Mucosa of descending colon (tissue), 3 donors: ENCODE measurements at regions not wholly inside any gene's neighbourhood (a gene's known extent, or its start where the extent isn't known, plus 50 kb on each side); places are given as distances from the start of the nearest gene placed in this dataset.

Source experiments
- ATAC-seq: fragments of 200-7000 bp; cut with Tn5 transposase; one replicate; pipeline ENCODE4 v1.9.1; 2020; ENCODE audit warnings: mild to moderate bottlenecking, moderate library complexity
- DNase-seq, 3 donors: peaks; one replicate each; pipeline ENCODE4 v3.0.0-alpha.2; 2020
- H3K36me3 ChIP-seq: fragments of 200-600 bp; one replicate; pipeline ENCODE4 v1.8.0; 2021; ENCODE audit warnings: low read depth, mild to moderate bottlenecking
- H3K4me1 ChIP-seq: fragments of 200-600 bp; one replicate; pipeline ENCODE4 v1.8.0; 2021; ENCODE audit warnings: low read depth, mild to moderate bottlenecking
- H3K4me3 ChIP-seq: fragments of 200-600 bp; one replicate; pipeline ENCODE4 v1.8.0; 2021; ENCODE audit warnings: mild to moderate bottlenecking
- H3K9me3 ChIP-seq: fragments of 200-600 bp; one replicate; pipeline ENCODE4 v1.8.0; 2021; ENCODE audit warnings: mild to moderate bottlenecking
- CTCF ChIP-seq: fragments of 200-600 bp; IDR thresholded peaks from one replicate; pipeline ENCODE4 v1.8.0; 2022; ENCODE audit warnings: antibody characterized with exemption, mild to moderate bottlenecking
- intact Hi-C, 2 donors: fragments of 100-400 bp; cut with DNase I in 1 of 2; cut with micrococcal nuclease in 1 of 2; formaldehyde crosslinking; loops; one replicate each; pipeline versions ENCODE4 v1.11.0 to v1.11.1; 2022; cut with DNase I, micrococcal nuclease
- donor health status: DM: no; HTN: no; CAD: no; lungs with moderate emphysema.
- donor health status: DM: no; HTN: no; CAD: no.
- donor health status: DM: no; HTN: yes; CAD: no.

DNA sequence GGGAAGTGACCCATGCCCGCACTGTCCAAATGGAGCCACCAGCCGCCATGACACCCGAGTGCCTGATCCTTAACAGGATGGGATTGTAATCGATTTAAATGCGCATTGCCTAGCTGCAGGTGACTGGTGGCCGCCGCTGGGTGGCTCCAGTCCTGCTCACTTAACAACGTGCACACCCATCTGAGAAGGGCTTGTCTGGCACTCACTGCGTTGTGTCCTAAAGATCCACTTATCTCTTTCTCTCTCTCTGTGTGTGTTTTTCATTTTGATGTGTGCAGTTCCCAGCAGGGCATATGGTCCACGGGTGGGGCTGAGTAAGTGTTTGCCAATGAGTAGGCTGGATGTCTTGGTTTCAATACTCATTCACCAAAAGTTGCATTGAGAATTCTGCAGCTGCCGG, 80.6 kb downstream of the IRF8 start:
- peaks cover 20% of the 10 kb centered on the region for H3K4me1 ChIP-seq
- no peaks in the 10 kb centered on the region for H3K36me3 ChIP-seq
- ATAC-seq (peak; percentile 68), DNase-seq (peak; percentile 65 to 72 (median 72))
- no peak overlapping the region for H3K4me3 ChIP-seq
- no peaks in the 10 kb centered on the region for H3K9me3 ChIP-seq
- TF ChIP-seq CTCF = peak; percentile 30
- intact Hi-C loops = loop anchor here in 1 of 2 donors (10.0 kb wide), 1 partner anchor 85 kb away; the partner anchor contains the start of gene IRF8

- Histone ChIP-seq H3K36me3 (no peaks in the 10 kb centered on the region), H3K4me1 (peaks cover 22% of the 10 kb centered on the region), H3K4me3 (no peak overlapping the region), H3K9me3 (no peaks in the 10 kb centered on the region)
- no peak for TF ChIP-seq CTCF
- ATAC-seq = no peak
- intact Hi-C loops = loop anchor here in 1 of 2 donors (10.0 kb wide), 1 partner anchor 86 kb away; the partner anchor contains the start of gene IRF8
- no peak for DNase-seq
Observed at GRCh38 chr16:85980686-85981085, 81.7 kb downstream of the IRF8 start.

DNA sequence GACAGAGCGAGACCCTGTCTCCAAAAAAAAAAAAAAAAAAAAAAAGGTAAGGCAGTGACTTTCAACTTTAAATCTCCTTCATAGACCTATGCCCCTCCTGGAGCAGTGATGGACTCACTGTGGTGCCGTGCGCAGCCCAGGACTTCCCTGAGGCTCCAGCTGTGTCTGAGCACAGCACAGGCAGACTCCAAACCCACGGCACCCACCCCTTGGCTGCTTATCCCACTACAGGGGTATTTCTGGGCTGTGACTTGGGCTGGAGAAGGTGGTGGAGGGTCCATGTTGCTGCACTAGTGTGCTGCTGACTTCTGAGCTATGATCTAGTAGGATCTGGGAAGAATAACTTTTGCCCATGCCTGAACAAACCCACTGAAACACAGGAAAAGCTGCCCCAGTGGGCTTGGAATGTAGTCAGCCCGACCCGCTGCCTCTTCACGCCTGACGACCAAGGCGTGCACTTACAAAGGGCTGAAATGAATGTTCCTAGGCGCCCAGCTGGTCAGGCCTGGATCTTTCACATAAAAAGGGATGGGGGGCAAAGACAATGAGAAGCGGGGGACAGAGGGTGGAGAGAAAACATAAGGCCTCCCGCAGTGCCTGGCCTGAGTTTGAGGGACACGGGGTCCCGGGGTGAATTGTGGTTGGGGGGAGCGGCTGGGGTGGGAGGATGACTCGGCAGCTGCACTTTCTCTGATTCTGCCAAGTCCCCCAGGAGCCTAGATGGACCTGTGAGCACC, 83.0 kb downstream of the IRF8 start:
- no peak overlapping the region for H3K4me3 ChIP-seq
- no peaks in the 10 kb centered on the region for H3K9me3 ChIP-seq
- DNase-seq = no peak
- intact Hi-C loops = loop anchor here in 1 of 2 donors (10.0 kb wide), 1 partner anchor 87 kb away; the partner anchor contains the start of gene IRF8
- peaks cover 30% of the 10 kb centered on the region for H3K4me1 ChIP-seq
- TF ChIP-seq CTCF = no peak
- no peak for ATAC-seq
- H3K36me3 ChIP-seq = no peaks in the 10 kb centered on the region

DNA sequence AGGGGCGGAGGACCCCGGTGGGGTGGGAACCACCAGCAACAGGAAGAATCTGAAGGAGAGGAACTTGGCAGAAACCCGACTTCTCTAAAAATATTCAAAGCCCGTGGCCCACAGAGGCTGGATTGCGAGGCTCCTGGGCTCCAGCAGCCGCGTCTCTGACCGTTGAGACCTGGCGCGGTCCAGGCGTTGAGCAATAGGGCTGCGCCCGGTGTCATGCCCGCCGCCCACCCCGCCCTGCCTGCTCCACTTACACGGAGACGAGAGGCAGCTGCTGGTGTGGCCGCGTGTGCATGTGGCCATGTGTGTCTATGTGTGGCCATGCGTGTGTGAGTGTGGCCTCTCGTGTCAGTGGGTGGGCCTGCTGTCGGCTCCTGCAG, 83.6 kb downstream of the IRF8 start:
- Histone ChIP-seq H3K36me3 (no peaks in the 10 kb centered on the region), H3K4me1 (peaks cover 36% of the 10 kb centered on the region), H3K9me3 (no peaks in the 10 kb centered on the region), H3K4me3 (no peak overlapping the region)
- no peak for ATAC-seq
- intact Hi-C loops = loop anchor here in 1 of 2 donors (10.0 kb wide), 1 partner anchor 88 kb away; the partner anchor contains the start of gene IRF8
- DNase-seq = peak in 1 of 3 donors; percentile 60
- TF ChIP-seq CTCF = no peak

- intact Hi-C loops = loop anchor here in 1 of 2 donors (10.0 kb wide), 1 partner anchor 88 kb away; the partner anchor contains the start of gene IRF8
- no peak for TF ChIP-seq CTCF
- Histone ChIP-seq H3K36me3 (no peaks in the 10 kb centered on the region), H3K4me1 (peaks cover 36% of the 10 kb centered on the region), H3K9me3 (no peaks in the 10 kb centered on the region), H3K4me3 (no peak overlapping the region)
- DNase-seq (no peak), ATAC-seq (no peak)
Observed at GRCh38 chr16:85983064-85983463, 84.1 kb downstream of the IRF8 start.
